Endothelial cell of umbilical vein (primary cell): ENCODE measurements at regions not wholly inside any gene's neighbourhood (a gene's known extent, or its start where the extent isn't known, plus 50 kb on each side); places are given as distances from the start of the nearest gene placed in this dataset.

Experiments
- CTCF ChIP-seq, 2 donors: IDR thresholded peaks; 1 replicate in 1 of 2; 2 replicates in 1 of 2; pipeline ENCODE4 v1.5.1; 2011; ENCODE audit warnings: low read length in 2 of 2, mild to moderate bottlenecking in 2 of 2, moderate library complexity in 2 of 2, control low read depth in 1 of 2, inconsistent platforms in 1 of 2, low read depth in 1 of 2; ENCODE audit not compliant: insufficient read depth in 1 of 2; ENCODE audit errors: extremely low read depth in 1 of 2
- EZH2 ChIP-seq: IDR thresholded peaks from 2 replicates; pipeline ENCODE4 v1.6.1; 2012; ENCODE audit warnings: borderline replicate concordance, low read depth, mild to moderate bottlenecking, moderate library complexity, low read length, inconsistent platforms; ENCODE audit not compliant: severe bottlenecking
- FOS ChIP-seq: IDR thresholded peaks from 2 replicates; pipeline ENCODE4 v1.6.1; 2011; ENCODE audit warnings: mild to moderate bottlenecking, low read length, moderate library complexity, borderline replicate concordance; ENCODE audit not compliant: insufficient read depth
- MAX ChIP-seq: IDR thresholded peaks from 2 replicates; pipeline ENCODE4 v1.6.1; 2011; ENCODE audit not compliant: insufficient read depth, insufficient read length
- MYC ChIP-seq: IDR thresholded peaks from one replicate; pipeline ENCODE4 v1.6.1; 2011; ENCODE audit warnings: mild to moderate bottlenecking, low read depth, low read length
- POLR2A ChIP-seq: IDR thresholded peaks from 2 replicates; pipeline ENCODE4 v1.6.1; 2012; ENCODE audit warnings: low read depth, mild to moderate bottlenecking, control low read depth, low read length
- POLR2AphosphoS5 ChIP-seq: IDR thresholded peaks from 2 replicates; pipeline ENCODE4 v1.6.1; 2012; ENCODE audit warnings: low read depth, mild to moderate bottlenecking, control low read depth, low read length, moderate library complexity; ENCODE audit not compliant: insufficient read depth

- TF ChIP-seq CTCF (IDR thresholded peaks at IDR 0.05; ENCODE audit: extremely low read depth in 1 of 2, insufficient read depth in 1 of 2, low read depth in 1 of 2, low read length in 2 of 2) (no peak), POLR2A (no peak), POLR2AphosphoS5 (no peak), MAX (no peak), FOS (no peak), EZH2 (no peak), MYC (no peak)
Observed at GRCh38 chr18:1846640-1847039, 724.7 kb downstream of the METTL4 start.
